ENCODE measurements at regions not wholly inside any gene's neighbourhood (a gene's known extent, or its start where the extent isn't known, plus 50 kb on each side); places are given as distances from the start of the nearest gene placed in this dataset.

DNA sequence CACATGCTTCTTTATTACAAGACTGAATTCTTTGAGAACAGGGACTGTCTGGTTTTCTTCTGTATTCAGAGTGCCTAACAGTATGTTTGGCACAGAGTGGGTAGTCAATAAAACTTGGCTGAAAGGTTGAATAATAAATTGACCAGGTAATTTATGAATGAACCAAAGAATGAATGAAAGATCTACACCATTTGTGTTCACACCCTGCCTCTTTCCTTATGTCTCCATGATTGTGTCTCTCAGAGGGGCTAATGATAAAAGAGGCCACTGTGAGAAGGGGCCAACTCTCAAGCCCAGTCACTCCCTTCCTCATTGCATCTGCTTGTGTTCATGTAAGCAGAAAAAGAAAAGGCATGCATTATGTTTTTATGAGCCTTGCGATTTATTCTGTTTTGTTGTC, 569.7 kb upstream of the TENM4 start:
- Histone ChIP-seq H3K4me1 (ENCODE audit: control insufficient read depth in 2 of 3, insufficient read depth in 2 of 3, low read depth in 1 of 3, low read length in 3 of 3) (no peaks in the 10 kb centered on the region), H3K36me3 (ENCODE audit: control insufficient read depth in 2 of 3, insufficient read depth in 3 of 3, low read length in 3 of 3) (no peaks in the 10 kb centered on the region), H3K27ac (ENCODE audit: low read depth in 2 of 2, low read length in 2 of 2) (no peak overlapping the region), H3K27me3 (ENCODE audit: control insufficient read depth, insufficient read depth, low read length) (no peaks in the 10 kb centered on the region), H3K4me3 (ENCODE audit: low read length in 3 of 3) (no peak overlapping the region), H3K9ac (ENCODE audit: low read length in 3 of 3) (no peak overlapping the region), H3K9me3 (ENCODE audit: control insufficient read depth in 2 of 3, insufficient read depth in 1 of 3, low read length in 3 of 3) (no peaks in the 10 kb centered on the region)
- intact Hi-C loops (cut with DNase I): no loop called here
- TF ChIP-seq, protein P1, sequence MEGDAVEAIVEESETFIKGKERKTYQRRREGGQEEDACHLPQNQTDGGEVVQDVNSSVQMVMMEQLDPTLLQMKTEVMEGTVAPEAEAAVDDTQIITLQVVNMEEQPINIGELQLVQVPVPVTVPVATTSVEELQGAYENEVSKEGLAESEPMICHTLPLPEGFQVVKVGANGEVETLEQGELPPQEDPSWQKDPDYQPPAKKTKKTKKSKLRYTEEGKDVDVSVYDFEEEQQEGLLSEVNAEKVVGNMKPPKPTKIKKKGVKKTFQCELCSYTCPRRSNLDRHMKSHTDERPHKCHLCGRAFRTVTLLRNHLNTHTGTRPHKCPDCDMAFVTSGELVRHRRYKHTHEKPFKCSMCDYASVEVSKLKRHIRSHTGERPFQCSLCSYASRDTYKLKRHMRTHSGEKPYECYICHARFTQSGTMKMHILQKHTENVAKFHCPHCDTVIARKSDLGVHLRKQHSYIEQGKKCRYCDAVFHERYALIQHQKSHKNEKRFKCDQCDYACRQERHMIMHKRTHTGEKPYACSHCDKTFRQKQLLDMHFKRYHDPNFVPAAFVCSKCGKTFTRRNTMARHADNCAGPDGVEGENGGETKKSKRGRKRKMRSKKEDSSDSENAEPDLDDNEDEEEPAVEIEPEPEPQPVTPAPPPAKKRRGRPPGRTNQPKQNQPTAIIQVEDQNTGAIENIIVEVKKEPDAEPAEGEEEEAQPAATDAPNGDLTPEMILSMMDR (IDR thresholded peaks at IDR 0.05; ENCODE audit: borderline replicate concordance, extremely low read depth, insufficient read depth): no peak
- no peak for DNase-seq
- FAIRE-seq: no peak

DNA sequence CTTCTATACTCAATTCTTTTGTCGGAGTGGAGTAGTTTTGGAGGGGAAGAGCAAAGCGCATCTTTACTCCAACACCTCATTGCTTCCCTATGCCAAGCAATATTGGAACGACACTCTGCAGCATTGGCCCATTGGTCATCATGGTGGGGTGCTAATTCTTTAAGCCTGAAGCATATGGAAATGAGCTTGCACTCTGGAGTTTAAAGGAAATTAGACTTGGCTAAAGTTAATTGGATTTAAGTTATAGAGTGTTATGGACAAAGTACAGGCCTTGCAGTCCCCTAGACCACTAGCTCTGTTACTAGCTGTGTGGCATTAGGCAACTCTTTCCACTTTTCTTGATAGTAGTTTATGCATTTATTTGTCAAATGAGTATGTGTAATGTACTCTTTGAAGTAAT, 568.3 kb upstream of the TENM4 start:
- no peaks in the 10 kb centered on the region for H3K4me1 ChIP-seq (ENCODE audit: control insufficient read depth in 2 of 3, insufficient read depth in 2 of 3, low read depth in 1 of 3, low read length in 3 of 3)
- no peak for FAIRE-seq
- intact Hi-C loops (cut with DNase I): no loop called here

DNA sequence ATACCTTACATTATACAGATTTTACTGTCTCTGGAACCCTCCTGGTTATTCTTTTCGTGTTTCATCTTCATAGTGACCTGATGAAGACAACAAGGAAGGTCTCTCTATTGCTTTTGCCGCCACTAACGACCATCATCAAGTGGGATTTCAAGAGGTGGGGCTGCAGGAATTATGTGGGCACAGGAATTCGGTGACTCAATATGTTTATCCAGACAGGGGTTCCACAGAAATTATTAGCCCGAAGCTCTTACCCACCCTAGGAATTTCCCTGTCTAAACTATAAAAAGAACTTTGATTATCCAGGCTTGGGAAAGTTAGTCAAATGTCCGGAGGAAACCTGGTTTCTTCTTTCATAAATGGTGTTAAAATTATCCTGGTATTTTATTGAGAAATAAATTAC, 566.8 kb upstream of the TENM4 start:
- no peak overlapping the region for H3K27ac ChIP-seq (ENCODE audit: low read depth in 2 of 2, low read length in 2 of 2)
- no peak for FAIRE-seq
- H3K36me3 ChIP-seq (ENCODE audit: control insufficient read depth in 2 of 3, insufficient read depth in 3 of 3, low read length in 3 of 3): no peaks in the 10 kb centered on the region
- TF ChIP-seq, protein P1 (IDR thresholded peaks at IDR 0.05; ENCODE audit: borderline replicate concordance, extremely low read depth, insufficient read depth): no peak
- DNase-seq: no peak
- intact Hi-C loops (cut with DNase I): no loop called here
- H3K9me3 ChIP-seq (ENCODE audit: control insufficient read depth in 2 of 3, insufficient read depth in 1 of 3, low read length in 3 of 3): no peaks in the 10 kb centered on the region
- H3K27me3 ChIP-seq (ENCODE audit: control insufficient read depth, insufficient read depth, low read length): no peaks in the 10 kb centered on the region
- H3K9ac ChIP-seq (ENCODE audit: low read length in 3 of 3): no peak overlapping the region
- no peaks in the 10 kb centered on the region for H3K4me1 ChIP-seq (ENCODE audit: control insufficient read depth in 2 of 3, insufficient read depth in 2 of 3, low read depth in 1 of 3, low read length in 3 of 3)
- no peak overlapping the region for H3K4me3 ChIP-seq (ENCODE audit: low read length in 3 of 3)

More for the DNA sequence above, 568.3 kb upstream of the TENM4 start:
- H3K4me3 ChIP-seq (ENCODE audit: low read length in 3 of 3): no peak overlapping the region
- H3K36me3 ChIP-seq (ENCODE audit: control insufficient read depth in 2 of 3, insufficient read depth in 3 of 3, low read length in 3 of 3): no peaks in the 10 kb centered on the region
- H3K9ac ChIP-seq (ENCODE audit: low read length in 3 of 3): no peak overlapping the region
- no peaks in the 10 kb centered on the region for H3K9me3 ChIP-seq (ENCODE audit: control insufficient read depth in 2 of 3, insufficient read depth in 1 of 3, low read length in 3 of 3)
- no peak overlapping the region for H3K27ac ChIP-seq (ENCODE audit: low read depth in 2 of 2, low read length in 2 of 2)
- TF ChIP-seq, protein P1 (IDR thresholded peaks at IDR 0.05; ENCODE audit: borderline replicate concordance, extremely low read depth, insufficient read depth): no peak
- no peaks in the 10 kb centered on the region for H3K27me3 ChIP-seq (ENCODE audit: control insufficient read depth, insufficient read depth, low read length)
- DNase-seq: no peak

- H3K4me3 ChIP-seq (ENCODE audit: low read length in 3 of 3): no peak overlapping the region
- no peak overlapping the region for H3K9ac ChIP-seq (ENCODE audit: low read length in 3 of 3)
- no peaks in the 10 kb centered on the region for H3K9me3 ChIP-seq (ENCODE audit: control insufficient read depth in 2 of 3, insufficient read depth in 1 of 3, low read length in 3 of 3)
- DNase-seq (no peak), FAIRE-seq (no peak)
- no peaks in the 10 kb centered on the region for H3K27me3 ChIP-seq (ENCODE audit: control insufficient read depth, insufficient read depth, low read length)
- H3K4me1 ChIP-seq (ENCODE audit: control insufficient read depth in 2 of 3, insufficient read depth in 2 of 3, low read depth in 1 of 3, low read length in 3 of 3): peaks cover 0 to 5% (median 0%) of the 10 kb centered on the region in 3 donors
- TF ChIP-seq, protein P1 (IDR thresholded peaks at IDR 0.05; ENCODE audit: borderline replicate concordance, extremely low read depth, insufficient read depth): no peak
- no peaks in the 10 kb centered on the region for H3K36me3 ChIP-seq (ENCODE audit: control insufficient read depth in 2 of 3, insufficient read depth in 3 of 3, low read length in 3 of 3)
- H3K27ac ChIP-seq (ENCODE audit: low read depth in 2 of 2, low read length in 2 of 2): no peak overlapping the region
- intact Hi-C loops (cut with DNase I): no loop called here
These were observed 549.3 kb upstream of the TENM4 start for GRCh38 chr11:79990141-79990540.
